ENCODE measurements at regions not wholly inside any gene's neighbourhood (a gene's known extent, or its start where the extent isn't known, plus 50 kb on each side); places are given as distances from the start of the nearest gene placed in this dataset.
"Not testable (repeated sequence)": the region's sequence is repeated elsewhere in the genome, so short reads cannot be mapped to it uniquely, and the experiment has no call there.

DNA sequence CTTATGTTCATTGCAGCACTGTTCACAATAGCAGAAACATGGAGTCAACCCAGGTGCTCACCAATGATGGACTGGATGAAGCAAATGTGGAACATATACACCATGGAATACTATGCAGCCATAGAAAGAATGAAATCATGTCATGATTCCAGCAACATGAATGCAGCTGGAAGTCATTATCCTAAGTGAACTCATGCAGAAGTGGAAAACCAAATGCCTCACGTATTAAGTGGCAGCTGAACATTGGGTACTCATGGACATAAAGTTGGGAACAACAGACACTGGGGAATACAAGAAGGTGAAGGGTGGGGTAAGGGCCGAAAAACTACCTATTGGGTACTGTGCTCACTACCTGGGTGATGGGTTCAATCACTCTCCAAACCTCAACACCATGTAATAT lies 915.9 kb downstream of the UQCRFS1 start:
- no peak for FAIRE-seq
- no peak for ATAC-seq
- no peak overlapping the region for H3K4me2 ChIP-seq
- H3K27ac ChIP-seq, result no peak overlapping the region
- H3K4me3 ChIP-seq, result no peak overlapping the region
- TF ChIP-seq NR3C1 (IDR thresholded peaks at IDR 0.05) (no peak), FOSL2 (IDR thresholded peaks at IDR 0.05) (no peak), FOSL2 (CRISPR knock-in tag; IDR thresholded peaks at IDR 0.05) (no peak), JUNB (IDR thresholded peaks at IDR 0.05) (no peak), CBX2 (IDR thresholded peaks at IDR 0.05; ENCODE audit: borderline replicate concordance, low read depth) (no peak), HEYL (CRISPR knock-in tag; IDR thresholded peaks at IDR 0.05) (no peak), HDAC2 (IDR thresholded peaks at IDR 0.05) (no peak), RAD21 (conservative IDR thresholded peaks at IDR 0.05 in 1 of 2, IDR thresholded peaks at IDR 0.05 in 1 of 2) (no peak), HOXA7 (CRISPR knock-in tag; IDR thresholded peaks at IDR 0.05) (no peak), PHF8 (IDR thresholded peaks at IDR 0.05; ENCODE audit: borderline replicate concordance, low read depth) (no peak), ZSCAN20 (CRISPR knock-in tag; IDR thresholded peaks at IDR 0.05) (no peak)
- TF ChIP-seq, protein P1, sequence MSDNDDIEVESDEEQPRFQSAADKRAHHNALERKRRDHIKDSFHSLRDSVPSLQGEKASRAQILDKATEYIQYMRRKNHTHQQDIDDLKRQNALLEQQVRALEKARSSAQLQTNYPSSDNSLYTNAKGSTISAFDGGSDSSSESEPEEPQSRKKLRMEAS (IDR thresholded peaks at IDR 0.05), result no peak
- TF ChIP-seq, protein P2, sequence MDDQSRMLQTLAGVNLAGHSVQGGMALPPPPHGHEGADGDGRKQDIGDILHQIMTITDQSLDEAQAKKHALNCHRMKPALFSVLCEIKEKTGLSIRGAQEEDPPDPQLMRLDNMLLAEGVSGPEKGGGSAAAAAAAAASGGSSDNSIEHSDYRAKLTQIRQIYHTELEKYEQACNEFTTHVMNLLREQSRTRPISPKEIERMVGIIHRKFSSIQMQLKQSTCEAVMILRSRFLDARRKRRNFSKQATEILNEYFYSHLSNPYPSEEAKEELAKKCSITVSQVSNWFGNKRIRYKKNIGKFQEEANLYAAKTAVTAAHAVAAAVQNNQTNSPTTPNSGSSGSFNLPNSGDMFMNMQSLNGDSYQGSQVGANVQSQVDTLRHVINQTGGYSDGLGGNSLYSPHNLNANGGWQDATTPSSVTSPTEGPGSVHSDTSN (IDR thresholded peaks at IDR 0.05), result no peak
- TF ChIP-seq, protein P3, sequence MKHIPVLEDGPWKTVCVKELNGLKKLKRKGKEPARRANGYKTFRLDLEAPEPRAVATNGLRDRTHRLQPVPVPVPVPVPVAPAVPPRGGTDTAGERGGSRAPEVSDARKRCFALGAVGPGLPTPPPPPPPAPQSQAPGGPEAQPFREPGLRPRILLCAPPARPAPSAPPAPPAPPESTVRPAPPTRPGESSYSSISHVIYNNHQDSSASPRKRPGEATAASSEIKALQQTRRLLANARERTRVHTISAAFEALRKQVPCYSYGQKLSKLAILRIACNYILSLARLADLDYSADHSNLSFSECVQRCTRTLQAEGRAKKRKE (CRISPR knock-in tag; IDR thresholded peaks at IDR 0.05; ENCODE audit: low read depth), result no peak
- ChIA-PET POLR2A (no interaction called here), CTCF (interaction anchor here (1.1 to 1.3 kb wide), 2 partner anchors 312 to 376 kb away, joined by 3 to 5 read pairs; no protein-coding TSS in a partner anchor)
- DNase-seq (ENCODE audit: low read depth in 1 of 2, low spot score in 1 of 2), result no peak
- H3K4me1 ChIP-seq, result no peaks in the 10 kb centered on the region
- WGBS (ENCODE audit: missing lambda C conversion rate), result 3% methylated on average over 2 of the region's 2 CpGs
- peaks cover 11% of the 10 kb centered on the region; the same call in 2 of the 3 replicates for H3K9me3 ChIP-seq

DNA sequence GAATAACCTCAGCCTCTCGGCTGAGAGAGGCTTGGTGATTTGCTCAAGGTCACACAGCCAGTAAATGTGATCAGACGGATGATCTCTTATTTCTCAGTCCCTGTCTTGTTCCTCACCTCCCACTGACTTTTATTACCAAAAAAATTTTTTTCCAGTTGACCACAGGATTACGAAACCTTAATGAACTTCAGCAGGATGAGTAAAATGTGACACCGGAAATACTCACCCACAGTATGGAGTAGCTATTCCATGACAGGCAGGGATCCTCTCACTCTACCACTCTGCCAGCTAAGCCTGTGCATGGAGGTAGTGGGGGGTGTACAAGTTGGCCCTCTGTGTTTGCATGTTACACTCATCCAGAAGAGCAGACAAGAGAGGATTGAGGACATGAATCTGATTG lies 916.4 kb downstream of the UQCRFS1 start:
- Histone ChIP-seq H3K9me3 (peaks cover 14% of the 10 kb centered on the region), H3K4me1 (no peaks in the 10 kb centered on the region), H3K4me2 (no peak overlapping the region), H3K27ac (no peak overlapping the region), H3K4me3 (no peak overlapping the region)
- POLR2A ChIA-PET, result no interaction called here
- FAIRE-seq (no peak), DNase-seq (ENCODE audit: low read depth in 1 of 2, low spot score in 1 of 2) (no peak), ATAC-seq (no peak)
- CTCF ChIA-PET, result interaction anchor here (1.0 kb wide), 1 partner anchor 8 kb away, joined by 3 read pairs; no protein-coding TSS in a partner anchor
- TF ChIP-seq, protein P4, sequence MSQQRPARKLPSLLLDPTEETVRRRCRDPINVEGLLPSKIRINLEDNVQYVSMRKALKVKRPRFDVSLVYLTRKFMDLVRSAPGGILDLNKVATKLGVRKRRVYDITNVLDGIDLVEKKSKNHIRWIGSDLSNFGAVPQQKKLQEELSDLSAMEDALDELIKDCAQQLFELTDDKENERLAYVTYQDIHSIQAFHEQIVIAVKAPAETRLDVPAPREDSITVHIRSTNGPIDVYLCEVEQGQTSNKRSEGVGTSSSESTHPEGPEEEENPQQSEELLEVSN (IDR thresholded peaks at IDR 0.05; ENCODE audit: borderline replicate concordance, low read depth), result no peak
- 15% methylated on average over 4 of the region's 4 CpGs for WGBS (ENCODE audit: missing lambda C conversion rate)

DNA sequence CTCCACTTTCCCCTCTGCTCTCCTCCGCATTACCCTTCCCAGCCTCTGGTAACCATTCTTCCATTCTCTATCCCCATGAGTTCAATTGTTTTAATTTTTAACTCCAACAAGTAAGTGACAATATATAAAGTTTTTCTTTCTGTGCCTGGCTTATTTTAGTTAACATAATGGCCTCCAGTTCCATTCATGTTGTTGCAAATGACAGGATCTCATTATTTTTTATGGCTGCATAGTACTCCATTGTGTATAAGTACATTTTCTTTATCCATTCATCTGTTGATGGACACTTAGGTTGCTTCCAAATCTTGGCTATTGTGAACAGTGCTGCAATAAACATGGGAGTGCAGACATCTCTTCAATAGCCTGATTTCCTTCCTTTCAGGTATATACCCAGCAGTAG lies 918.0 kb downstream of the UQCRFS1 start:
- POLR2A ChIA-PET; H3K4me1 ChIP-seq; H3K4me2 ChIP-seq; H3K27ac ChIP-seq; CTCF ChIA-PET; H3K4me3 ChIP-seq; FAIRE-seq; ATAC-seq; DNase-seq (ENCODE audit: low read depth in 1 of 2, low spot score in 1 of 2): not testable (repeated sequence)
- H3K9me3 ChIP-seq, result peaks cover 16% of the 10 kb centered on the region
- WGBS (ENCODE audit: missing lambda C conversion rate), result 46% methylated on average over 1 of the region's 1 CpG

DNA sequence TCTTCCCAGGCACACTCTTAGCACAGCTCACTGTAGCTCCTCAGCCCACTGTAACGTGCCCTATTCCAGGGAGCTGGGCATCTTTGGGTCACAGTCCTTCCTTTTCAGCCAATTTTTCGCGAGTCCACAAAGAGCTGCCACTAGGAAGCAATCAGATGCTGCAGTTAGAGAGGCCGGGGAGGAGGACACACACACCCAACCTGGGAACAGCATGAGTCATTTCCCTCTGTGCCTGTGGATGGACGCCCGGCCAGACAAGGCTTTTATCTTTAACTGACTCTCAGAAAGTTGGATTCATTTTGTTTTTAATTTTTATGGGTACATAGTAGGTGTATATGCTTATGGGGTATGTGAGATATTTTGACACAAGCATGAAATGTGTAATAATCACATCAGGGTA lies 918.6 kb downstream of the UQCRFS1 start:
- CTCF ChIA-PET, result no interaction called here
- no peaks in the 10 kb centered on the region for H3K4me1 ChIP-seq
- H3K4me3 ChIP-seq, result no peak overlapping the region
- H3K9me3 ChIP-seq, result peaks cover 16% of the 10 kb centered on the region
- no peak for TF ChIP-seq EHMT2 (IDR thresholded peaks at IDR 0.05; ENCODE audit: low read depth)
- TF ChIP-seq, protein P1 (IDR thresholded peaks at IDR 0.05), result no peak
- TF ChIP-seq SREBF2 (IDR thresholded peaks at IDR 0.05), result no peak
- TF ChIP-seq ZC3H11A (IDR thresholded peaks at IDR 0.05), result no peak
- no peak for TF ChIP-seq RFX5 (IDR thresholded peaks at IDR 0.05)
- TF ChIP-seq PHF8 (IDR thresholded peaks at IDR 0.05; ENCODE audit: borderline replicate concordance, low read depth), result no peak
- TF ChIP-seq HOXB13 (CRISPR knock-in tag; IDR thresholded peaks at IDR 0.05; ENCODE audit: low read depth), result no peak
- TF ChIP-seq FOSB (CRISPR knock-in tag; IDR thresholded peaks at IDR 0.05), result no peak
- TF ChIP-seq MYC (IDR thresholded peaks at IDR 0.05; ENCODE audit: borderline replicate concordance, low read length), result no peak
- TF ChIP-seq, protein P5, sequence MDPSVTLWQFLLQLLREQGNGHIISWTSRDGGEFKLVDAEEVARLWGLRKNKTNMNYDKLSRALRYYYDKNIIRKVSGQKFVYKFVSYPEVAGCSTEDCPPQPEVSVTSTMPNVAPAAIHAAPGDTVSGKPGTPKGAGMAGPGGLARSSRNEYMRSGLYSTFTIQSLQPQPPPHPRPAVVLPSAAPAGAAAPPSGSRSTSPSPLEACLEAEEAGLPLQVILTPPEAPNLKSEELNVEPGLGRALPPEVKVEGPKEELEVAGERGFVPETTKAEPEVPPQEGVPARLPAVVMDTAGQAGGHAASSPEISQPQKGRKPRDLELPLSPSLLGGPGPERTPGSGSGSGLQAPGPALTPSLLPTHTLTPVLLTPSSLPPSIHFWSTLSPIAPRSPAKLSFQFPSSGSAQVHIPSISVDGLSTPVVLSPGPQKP (IDR thresholded peaks at IDR 0.05; ENCODE audit: low read depth, low read length), result no peak
- no peak for TF ChIP-seq CEBPB (IDR thresholded peaks at IDR 0.05)
- no peak for TF ChIP-seq KDM5A (IDR thresholded peaks at IDR 0.05)
- no peak for TF ChIP-seq ZNF302 (CRISPR knock-in tag; IDR thresholded peaks at IDR 0.05)
- no peak for TF ChIP-seq FOSL2 (IDR thresholded peaks at IDR 0.05)
- TF ChIP-seq FOSL2 (CRISPR knock-in tag; IDR thresholded peaks at IDR 0.05), result no peak
- no peak for TF ChIP-seq HEYL (CRISPR knock-in tag; IDR thresholded peaks at IDR 0.05)
- no peak for TF ChIP-seq GATA3 (IDR thresholded peaks at IDR 0.05; ENCODE audit: borderline replicate concordance)
- TF ChIP-seq ZSCAN20 (CRISPR knock-in tag; IDR thresholded peaks at IDR 0.05), result no peak
- FAIRE-seq (peak; percentile 28), ATAC-seq (no peak), DNase-seq (ENCODE audit: low read depth in 1 of 2, low spot score in 1 of 2) (no peak)
- under 1% methylated on average over 6 of the region's 6 CpGs for WGBS (ENCODE audit: missing lambda C conversion rate)
- no peak overlapping the region for H3K4me2 ChIP-seq
- H3K27ac ChIP-seq, result no peak overlapping the region
- POLR2A ChIA-PET, result no interaction called here

Data from A549 (cell line).